Mammary epithelial cell (primary cell): ENCODE measurements at regions not wholly inside any gene's neighbourhood (a gene's known extent, or its start where the extent isn't known, plus 50 kb on each side); places are given as distances from the start of the nearest gene placed in this dataset.

Experiments used
- EZH2 ChIP-seq: IDR thresholded peaks from 2 replicates; pipeline ENCODE4 v1.6.1; 2012; ENCODE audit warnings: low read length, inconsistent platforms, borderline replicate concordance
- TF ChIP-seq, protein P1 (sequence below), 2 donors: IDR thresholded peaks in 1 of 2; conservative IDR thresholded peaks in 1 of 2; 2 replicates each; pipeline ENCODE4 v1.5.1; 2011 to 2012; ENCODE audit warnings: inconsistent platforms in 2 of 2, low read length in 2 of 2, mild to moderate bottlenecking in 2 of 2, control low read depth in 1 of 2, low read depth in 1 of 2; ENCODE audit not compliant: insufficient read depth in 1 of 2; ENCODE audit errors: extremely low read depth in 1 of 2

DNA sequence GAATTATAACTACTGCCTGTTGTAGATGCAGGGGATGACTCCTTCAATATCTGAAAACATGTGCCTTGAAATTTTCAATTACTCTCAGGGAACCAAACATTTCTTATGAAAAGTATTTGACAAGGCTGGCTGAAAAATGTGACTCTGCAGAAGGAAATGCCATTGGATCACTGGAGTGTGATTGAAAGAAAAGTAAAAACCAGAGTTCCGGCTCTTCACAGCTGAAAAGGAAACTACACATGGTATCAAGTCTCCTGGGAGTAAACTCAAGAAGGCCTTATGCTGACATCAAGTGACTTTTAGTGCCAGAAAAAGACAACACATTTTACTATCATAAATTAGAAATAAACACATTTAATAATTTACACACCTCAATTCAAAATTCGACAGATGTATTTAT, 693.0 kb downstream of the LRFN5 start:
- TF ChIP-seq, protein P1, sequence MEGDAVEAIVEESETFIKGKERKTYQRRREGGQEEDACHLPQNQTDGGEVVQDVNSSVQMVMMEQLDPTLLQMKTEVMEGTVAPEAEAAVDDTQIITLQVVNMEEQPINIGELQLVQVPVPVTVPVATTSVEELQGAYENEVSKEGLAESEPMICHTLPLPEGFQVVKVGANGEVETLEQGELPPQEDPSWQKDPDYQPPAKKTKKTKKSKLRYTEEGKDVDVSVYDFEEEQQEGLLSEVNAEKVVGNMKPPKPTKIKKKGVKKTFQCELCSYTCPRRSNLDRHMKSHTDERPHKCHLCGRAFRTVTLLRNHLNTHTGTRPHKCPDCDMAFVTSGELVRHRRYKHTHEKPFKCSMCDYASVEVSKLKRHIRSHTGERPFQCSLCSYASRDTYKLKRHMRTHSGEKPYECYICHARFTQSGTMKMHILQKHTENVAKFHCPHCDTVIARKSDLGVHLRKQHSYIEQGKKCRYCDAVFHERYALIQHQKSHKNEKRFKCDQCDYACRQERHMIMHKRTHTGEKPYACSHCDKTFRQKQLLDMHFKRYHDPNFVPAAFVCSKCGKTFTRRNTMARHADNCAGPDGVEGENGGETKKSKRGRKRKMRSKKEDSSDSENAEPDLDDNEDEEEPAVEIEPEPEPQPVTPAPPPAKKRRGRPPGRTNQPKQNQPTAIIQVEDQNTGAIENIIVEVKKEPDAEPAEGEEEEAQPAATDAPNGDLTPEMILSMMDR (conservative IDR thresholded peaks at IDR 0.05 in 1 of 2, IDR thresholded peaks at IDR 0.05 in 1 of 2; ENCODE audit: extremely low read depth in 1 of 2, insufficient read depth in 1 of 2, low read depth in 1 of 2, low read length in 2 of 2), result no peak
- TF ChIP-seq EZH2, result no peak
